Breast epithelium (tissue), 4 donors: ENCODE measurements at regions not wholly inside any gene's neighbourhood (a gene's known extent, or its start where the extent isn't known, plus 50 kb on each side); places are given as distances from the start of the nearest gene placed in this dataset.

Experiments
- DNase-seq, 2 donors: peaks; one replicate each; pipeline ENCODE4 v3.0.0-alpha.2; 2019; ENCODE audit warnings: low spot score in 2 of 2
- H3K27ac ChIP-seq, 2 donors: fragments of 200-600 bp; sonication (generic) in 1 of 2; one replicate each; pipeline ENCODE4 v1.5.1; 2016 to 2019; ENCODE audit warnings: mild to moderate bottlenecking in 1 of 2
- H3K27me3 ChIP-seq, 2 donors: fragments of 200-600 bp; sonication (generic) in 1 of 2; one replicate each; pipeline versions ENCODE4 v1.5.1 to v1.6.0; 2017 to 2019; ENCODE audit warnings: control low read depth in 1 of 2, mild to moderate bottlenecking in 1 of 2
- H3K36me3 ChIP-seq: fragments of 200-600 bp; one replicate; pipeline ENCODE4 v1.5.1; 2019
- H3K4me1 ChIP-seq, 2 donors: fragments of 200-600 bp; sonication (generic); one replicate each; pipeline ENCODE4 v1.5.1; 2016 to 2019; ENCODE audit warnings: control low read depth in 1 of 2
- H3K4me3 ChIP-seq, 3 donors: fragments of 200-600 bp; sonication (generic); 1 replicate in 2 of 3; 2 replicates in 1 of 3; pipeline ENCODE4 v1.5.1; 2016 to 2019; ENCODE audit warnings: mild to moderate bottlenecking in 3 of 3, moderate library complexity in 2 of 3
- H3K9me3 ChIP-seq, 2 donors: fragments of 200-600 bp; sonication (generic) in 1 of 2; one replicate each; pipeline ENCODE4 v1.5.1; 2016 to 2019; ENCODE audit warnings: control low read depth in 1 of 2
- CTCF ChIP-seq, 3 donors: fragments of 450-650 bp; IDR thresholded peaks; one replicate each; pipeline ENCODE4 v1.5.1; 2016 to 2017; ENCODE audit warnings: antibody characterized with exemption in 3 of 3, mild to moderate bottlenecking in 3 of 3, moderate library complexity in 3 of 3
- POLR2A ChIP-seq: fragments of 450-650 bp; IDR thresholded peaks from one replicate; pipeline ENCODE4 v1.6.1; 2016; ENCODE audit warnings: antibody characterized with exemption, mild to moderate bottlenecking, moderate library complexity
- POLR2AphosphoS5 ChIP-seq, 3 donors: sonication (generic); formaldehyde crosslinking; IDR thresholded peaks; one replicate each; pipeline ENCODE4 v1.6.1; 2017; ENCODE audit warnings: antibody characterized with exemption in 3 of 3
- intact Hi-C: fragments of 100-400 bp; cut with DNase I; formaldehyde crosslinking; loops from one replicate; pipeline ENCODE4 v1.15.1; 2023; ENCODE audit warnings: low total_unique reads

GRCh38 chrX:143800150-143800549 is 79.6 kb upstream of the SPANXN2 start:
- Histone ChIP-seq H3K4me3 (no peak overlapping the region), H3K27ac (no peak overlapping the region), H3K36me3 (no peaks in the 10 kb centered on the region), H3K4me1 (no peaks in the 10 kb centered on the region), H3K27me3 (no peaks in the 10 kb centered on the region), H3K9me3 (no peaks in the 10 kb centered on the region)
- no peak for DNase-seq
- intact Hi-C loops = no loop called here
- no peak for TF ChIP-seq POLR2A
- TF ChIP-seq CTCF (IDR thresholded peaks at IDR 0.05) = no peak
- TF ChIP-seq POLR2AphosphoS5 (IDR thresholded peaks at IDR 0.05) = no peak

GRCh38 chrX:143788265-143788664 is 67.7 kb upstream of the SPANXN2 start:
- Histone ChIP-seq H3K27ac (no peak overlapping the region), H3K27me3 (peaks cover 0 to 4% of the 10 kb centered on the region in 2 donors), H3K9me3 (no peaks in the 10 kb centered on the region), H3K4me1 (no peaks in the 10 kb centered on the region), H3K4me3 (no peak overlapping the region), H3K36me3 (no peaks in the 10 kb centered on the region)
- peak in 1 of 3 donors; percentile 11 for TF ChIP-seq CTCF (IDR thresholded peaks at IDR 0.05)
- TF ChIP-seq POLR2AphosphoS5 (IDR thresholded peaks at IDR 0.05) = no peak
- intact Hi-C loops = loop anchor here (2.0 kb wide), 1 partner anchor 75 kb away; no protein-coding TSS in a partner anchor
- DNase-seq = no peak

- TF ChIP-seq CTCF (IDR thresholded peaks at IDR 0.05) = no peak
- TF ChIP-seq POLR2AphosphoS5 (IDR thresholded peaks at IDR 0.05) = no peak
- TF ChIP-seq POLR2A = no peak
- peaks cover 0 to 4% of the 10 kb centered on the region in 2 donors for H3K27me3 ChIP-seq
- intact Hi-C loops = no loop called here
- H3K4me3 ChIP-seq = no peak overlapping the region
- H3K9me3 ChIP-seq = no peaks in the 10 kb centered on the region
- H3K36me3 ChIP-seq = no peaks in the 10 kb centered on the region
- no peaks in the 10 kb centered on the region for H3K4me1 ChIP-seq
- no peak for DNase-seq
- no peak overlapping the region for H3K27ac ChIP-seq
These were observed 66.8 kb upstream of the SPANXN2 start for GRCh38 chrX:143787341-143787740.

GRCh38 chrX:143781103-143781502 is 60.6 kb upstream of the SPANXN2 start:
- H3K4me3 ChIP-seq = no peak overlapping the region
- H3K27me3 ChIP-seq = peaks cover 0 to 4% of the 10 kb centered on the region in 2 donors
- H3K9me3 ChIP-seq = peaks cover 0 to 18% of the 10 kb centered on the region in 2 donors
- intact Hi-C loops = no loop called here
- no peaks in the 10 kb centered on the region for H3K4me1 ChIP-seq
- TF ChIP-seq POLR2A (no peak), POLR2AphosphoS5 (IDR thresholded peaks at IDR 0.05) (no peak), CTCF (IDR thresholded peaks at IDR 0.05) (no peak)
- H3K27ac ChIP-seq = no peak overlapping the region
- no peak for DNase-seq
- no peaks in the 10 kb centered on the region for H3K36me3 ChIP-seq
